Calu3 (cell line): ENCODE measurements at regions not wholly inside any gene's neighbourhood (a gene's known extent, or its start where the extent isn't known, plus 50 kb on each side); places are given as distances from the start of the nearest gene placed in this dataset.

ENCODE experiments used
- BruUV-seq: library from RNA; stranded (reverse); fragments of 400-500 nt; replicated peaks from 2 replicates; lab custom pipeline; 2021; lab: Mats Ljungman, UMichigan
- CTCF ChIA-PET: fragments of 300-600 bp; sonication (Branson Sonifier 250); formaldehyde crosslinking; loops from one replicate; lab custom pipeline; 2022; ENCODE audit warnings: antibody characterized with exemption; lab: Charles Lee
- DNase-seq: peaks from one replicate; pipeline ENCODE4 v3.0.0; 2022
- H3K27ac Mint-ChIP-seq: one replicate; pipeline ENCODE4 v1.8.0; 2022; ENCODE audit warnings: mixed read lengths; ENCODE audit not compliant: unreplicated experiment
- H3K27me3 Mint-ChIP-seq: one replicate; pipeline ENCODE4 v1.8.0; 2022; ENCODE audit warnings: mixed read lengths; ENCODE audit not compliant: unreplicated experiment
- H3K36me3 Mint-ChIP-seq: one replicate; pipeline ENCODE4 v1.8.0; 2022; ENCODE audit warnings: mild to moderate bottlenecking, moderate library complexity, mixed read lengths; ENCODE audit not compliant: insufficient read depth, unreplicated experiment
- H3K4me1 Mint-ChIP-seq: one replicate; pipeline ENCODE4 v1.8.0; 2022; ENCODE audit warnings: mild to moderate bottlenecking, low read depth, mixed read lengths; ENCODE audit not compliant: unreplicated experiment
- H3K4me3 Mint-ChIP-seq: one replicate; pipeline ENCODE4 v1.8.0; 2022; ENCODE audit warnings: mild to moderate bottlenecking, low read depth, moderate library complexity, mixed read lengths; ENCODE audit not compliant: unreplicated experiment
- H3K9me3 Mint-ChIP-seq: one replicate; pipeline ENCODE4 v1.8.0; 2022; ENCODE audit warnings: low read depth, mixed read lengths; ENCODE audit not compliant: unreplicated experiment
- intact Hi-C: fragments of 100-400 bp; cut with micrococcal nuclease; formaldehyde crosslinking; loops from one replicate; pipeline ENCODE4 v1.10.0; 2022; ENCODE audit not compliant: unreplicated experiment
- TF ChIP-seq, protein P1 (sequence below): fragments of 200-600 bp; IDR thresholded peaks from one replicate; pipeline ENCODE4 v1.8.0; 2022; ENCODE audit warnings: antibody characterized with exemption; ENCODE audit not compliant: unreplicated experiment

DNA sequence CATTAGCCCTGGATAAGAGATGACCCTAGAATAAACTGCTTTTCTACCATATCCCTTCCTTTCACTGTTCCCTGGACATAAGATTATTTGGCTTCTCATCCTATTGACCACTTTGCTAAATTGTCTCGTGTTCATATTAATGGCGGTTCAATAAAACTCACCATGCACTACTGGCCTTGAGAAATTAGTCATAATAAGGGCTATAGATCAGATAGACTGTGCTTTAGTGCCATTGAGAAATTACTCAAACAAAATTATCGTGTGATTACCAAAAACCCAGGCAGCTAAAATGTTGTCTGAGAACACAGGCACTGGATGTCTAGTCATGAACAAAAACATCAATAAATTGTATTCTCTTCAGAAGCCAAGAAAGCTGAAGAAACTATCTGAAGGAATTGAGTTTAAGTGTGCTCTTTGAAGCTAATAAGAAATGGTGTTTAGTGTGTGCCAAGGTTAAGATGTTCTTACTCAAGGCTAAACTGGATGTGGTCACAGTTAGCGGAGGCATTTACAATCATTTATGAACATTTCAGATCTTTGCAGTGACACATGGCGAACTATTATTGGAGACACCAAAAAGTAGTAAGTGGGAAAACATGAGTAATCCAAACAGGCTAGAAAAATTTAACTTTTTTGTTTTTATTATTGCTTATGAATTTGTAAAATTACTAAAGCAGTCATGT is 460.4 kb upstream of the RORB start:
- Mint-ChIP-seq H3K9me3 (no peaks in the 10 kb centered on the region), H3K27me3 (no peaks in the 10 kb centered on the region), H3K4me1 (no peaks in the 10 kb centered on the region), H3K36me3 (no peaks in the 10 kb centered on the region), H3K27ac (no peak overlapping the region), H3K4me3 (no peak overlapping the region)
- CTCF ChIA-PET: no interaction called here
- no TSS peak for BruUV-seq
- TF ChIP-seq, protein P1, sequence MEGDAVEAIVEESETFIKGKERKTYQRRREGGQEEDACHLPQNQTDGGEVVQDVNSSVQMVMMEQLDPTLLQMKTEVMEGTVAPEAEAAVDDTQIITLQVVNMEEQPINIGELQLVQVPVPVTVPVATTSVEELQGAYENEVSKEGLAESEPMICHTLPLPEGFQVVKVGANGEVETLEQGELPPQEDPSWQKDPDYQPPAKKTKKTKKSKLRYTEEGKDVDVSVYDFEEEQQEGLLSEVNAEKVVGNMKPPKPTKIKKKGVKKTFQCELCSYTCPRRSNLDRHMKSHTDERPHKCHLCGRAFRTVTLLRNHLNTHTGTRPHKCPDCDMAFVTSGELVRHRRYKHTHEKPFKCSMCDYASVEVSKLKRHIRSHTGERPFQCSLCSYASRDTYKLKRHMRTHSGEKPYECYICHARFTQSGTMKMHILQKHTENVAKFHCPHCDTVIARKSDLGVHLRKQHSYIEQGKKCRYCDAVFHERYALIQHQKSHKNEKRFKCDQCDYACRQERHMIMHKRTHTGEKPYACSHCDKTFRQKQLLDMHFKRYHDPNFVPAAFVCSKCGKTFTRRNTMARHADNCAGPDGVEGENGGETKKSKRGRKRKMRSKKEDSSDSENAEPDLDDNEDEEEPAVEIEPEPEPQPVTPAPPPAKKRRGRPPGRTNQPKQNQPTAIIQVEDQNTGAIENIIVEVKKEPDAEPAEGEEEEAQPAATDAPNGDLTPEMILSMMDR: no peak
- DNase-seq: no peak
- intact Hi-C loops: no loop called here

DNA sequence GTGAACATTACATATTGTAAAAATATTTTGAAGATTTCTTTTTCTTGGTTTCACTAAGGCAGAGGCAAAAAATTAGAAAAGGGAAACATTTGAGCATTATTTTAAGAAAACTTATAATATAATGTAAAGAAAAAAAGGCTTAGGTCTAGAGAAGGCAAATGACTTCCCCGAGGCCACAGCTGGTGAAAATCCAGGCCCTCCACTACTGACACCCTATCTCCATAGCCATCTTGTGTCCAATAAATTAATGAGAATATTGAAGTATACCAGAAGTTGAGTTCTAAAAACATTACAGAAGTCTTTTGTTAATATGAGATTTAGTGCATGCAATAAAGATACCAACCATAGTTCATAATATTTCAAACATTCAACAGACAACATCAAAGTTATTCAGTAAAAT is 459.9 kb upstream of the RORB start:
- DNase-seq: no peak
- intact Hi-C loops: no loop called here
- no peak overlapping the region for H3K4me3 Mint-ChIP-seq
- H3K4me1 Mint-ChIP-seq: no peaks in the 10 kb centered on the region
- CTCF ChIA-PET: no interaction called here
- H3K9me3 Mint-ChIP-seq: no peaks in the 10 kb centered on the region
- TF ChIP-seq, protein P1: no peak
- no peaks in the 10 kb centered on the region for H3K27me3 Mint-ChIP-seq
- BruUV-seq: no TSS peak
- H3K27ac Mint-ChIP-seq: no peak overlapping the region
- H3K36me3 Mint-ChIP-seq: no peaks in the 10 kb centered on the region

DNA sequence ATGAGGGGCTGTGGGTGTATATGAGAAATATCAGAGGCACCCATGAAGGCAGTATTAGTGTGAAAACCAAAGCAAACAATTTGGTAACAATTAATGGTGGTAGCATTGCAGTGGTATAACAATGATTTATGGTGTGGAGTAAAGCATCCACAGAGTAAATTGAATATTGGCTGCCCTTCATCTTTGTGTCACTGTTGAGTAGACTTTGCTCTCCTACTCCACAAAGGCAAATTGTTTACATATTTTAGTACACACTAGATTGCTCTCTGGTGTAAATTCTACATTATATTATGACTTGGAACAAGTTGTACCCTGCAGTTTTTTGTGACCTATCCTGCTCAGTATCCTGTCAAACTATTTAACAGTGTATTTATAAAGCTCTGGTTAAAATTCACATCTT is 455.5 kb upstream of the RORB start:
- Mint-ChIP-seq H3K27ac (no peak overlapping the region), H3K4me1 (no peaks in the 10 kb centered on the region), H3K9me3 (no peaks in the 10 kb centered on the region), H3K36me3 (no peaks in the 10 kb centered on the region), H3K27me3 (no peaks in the 10 kb centered on the region), H3K4me3 (no peak overlapping the region)
- no TSS peak for BruUV-seq
- DNase-seq: no peak
- intact Hi-C loops: no loop called here
- TF ChIP-seq, protein P1: no peak
- CTCF ChIA-PET: no interaction called here

DNA sequence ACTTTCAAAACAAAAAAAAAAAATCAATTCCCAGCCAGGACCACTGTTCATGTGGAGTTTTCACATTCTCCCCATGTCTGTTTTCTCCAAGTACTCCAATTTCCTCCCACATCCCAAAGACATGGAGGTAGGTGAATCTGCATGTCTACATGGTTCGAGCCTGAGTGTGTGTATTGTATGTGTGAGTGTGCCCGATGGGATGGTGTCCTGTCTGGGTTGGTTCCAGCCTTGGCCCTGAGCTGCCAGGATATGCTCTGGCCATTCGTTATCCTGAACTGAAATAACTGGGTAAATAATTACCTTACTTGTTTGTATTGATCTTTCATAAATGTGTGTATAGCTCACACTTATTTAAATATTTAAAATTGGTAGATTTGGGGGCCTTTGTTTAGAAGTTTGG is 452.3 kb upstream of the RORB start:
- no peaks in the 10 kb centered on the region for H3K9me3 Mint-ChIP-seq
- intact Hi-C loops: no loop called here
- no TSS peak for BruUV-seq
- CTCF ChIA-PET: no interaction called here
- no peak overlapping the region for H3K4me3 Mint-ChIP-seq
- no peaks in the 10 kb centered on the region for H3K4me1 Mint-ChIP-seq
- H3K36me3 Mint-ChIP-seq: no peaks in the 10 kb centered on the region
- no peaks in the 10 kb centered on the region for H3K27me3 Mint-ChIP-seq
- TF ChIP-seq, protein P1: no peak
- no peak for DNase-seq
- no peak overlapping the region for H3K27ac Mint-ChIP-seq
